Upper lobe of left lung (tissue), 6 donors: ENCODE measurements at regions not wholly inside any gene's neighbourhood (a gene's known extent, or its start where the extent isn't known, plus 50 kb on each side); places are given as distances from the start of the nearest gene placed in this dataset.

Experiments
- ATAC-seq, 2 donors: fragments of 200-7000 bp; cut with Tn5 transposase; one replicate each; pipeline ENCODE4 v1.9.1; 2022; ENCODE audit warnings: mild to moderate bottlenecking in 2 of 2, moderate library complexity in 2 of 2; ENCODE audit not compliant: low FRiP score in 2 of 2
- DNase-seq, 2 donors: peaks; one replicate each; pipeline ENCODE4 v3.0.0-alpha.2; 2019 to 2020
- H3K27ac ChIP-seq, 4 donors: fragments of 200-600 bp; sonication (generic); one replicate each; pipeline ENCODE4 v1.5.1; 2016 to 2019
- H3K27me3 ChIP-seq, 4 donors: fragments of 200-600 bp; sonication (generic); one replicate each; pipeline ENCODE4 v1.5.1; 2017 to 2019
- H3K36me3 ChIP-seq, 4 donors: fragments of 200-600 bp; sonication (generic); one replicate each; pipeline ENCODE4 v1.5.1; 2016 to 2019
- H3K4me1 ChIP-seq, 4 donors: fragments of 200-600 bp; sonication (generic); one replicate each; pipeline ENCODE4 v1.5.1; 2018 to 2019
- H3K4me3 ChIP-seq, 4 donors: fragments of 200-600 bp; sonication (generic); one replicate each; pipeline ENCODE4 v1.5.1; 2017 to 2019; ENCODE audit warnings: mild to moderate bottlenecking in 2 of 4, moderate library complexity in 1 of 4
- H3K9me3 ChIP-seq, 4 donors: fragments of 200-600 bp; sonication (generic); one replicate each; pipeline ENCODE4 v1.5.1; 2018 to 2019
- EP300 ChIP-seq, 4 donors: sonication (generic); formaldehyde crosslinking; IDR thresholded peaks; one replicate each; pipeline ENCODE4 v1.5.1; 2017; ENCODE audit warnings: antibody characterized with exemption in 4 of 4, control low read depth in 2 of 4
- POLR2A ChIP-seq, 4 donors: fragments of 450-650 bp; IDR thresholded peaks; one replicate each; pipeline ENCODE4 v1.5.1; 2016 to 2017; ENCODE audit warnings: antibody characterized with exemption in 4 of 4, mild to moderate bottlenecking in 2 of 4
- POLR2AphosphoS5 ChIP-seq, 2 donors: sonication (generic); formaldehyde crosslinking; IDR thresholded peaks; one replicate each; pipeline ENCODE4 v1.5.1; 2017; ENCODE audit warnings: antibody characterized with exemption in 2 of 2
- WGBS, 2 donors: methylation state at CpG; one replicate each; pipeline ENCODE4 v1.1.5; 2017 to 2018; 5-methylcytosine and 5-hydroxymethylcytosine counted together
- TF ChIP-seq, protein P1 (sequence below), 6 experiments: fragments of 450-650 bp in 4 of 6; fragments of 200-600 bp in 2 of 6; sonication (generic) in 2 of 6; IDR thresholded peaks; one replicate each; pipeline ENCODE4 v1.5.1; 2016 to 2019; ENCODE audit warnings: antibody characterized with exemption in 6 of 6
- donor health status: DM: no; HTN: no; CAD: no; lungs with moderate emphysema.
- donor health status: DM: no; HTN: yes; CAD: no; lungs with severe emphysema.

DNA sequence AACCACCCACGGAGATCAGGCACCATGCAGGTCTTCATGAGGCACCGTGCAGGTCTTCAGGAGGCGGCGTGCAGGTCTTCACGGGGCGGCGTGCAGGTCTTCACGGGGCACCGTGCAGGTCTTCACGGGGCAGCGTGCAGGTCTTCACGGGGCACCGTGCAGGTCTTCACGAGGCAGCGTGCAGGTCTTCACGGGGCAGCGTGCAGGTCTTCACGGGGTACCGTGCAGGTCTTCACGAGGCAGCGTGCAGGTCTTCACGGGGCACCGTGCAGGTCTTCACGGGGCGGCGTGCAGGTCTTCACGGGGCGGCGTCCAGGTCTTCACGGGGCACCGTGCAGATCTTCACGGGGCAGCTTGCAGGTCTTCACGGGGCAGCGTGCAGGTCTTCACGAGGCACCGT lies 350.4 kb upstream of the PKDCC start:
- 95% methylated on average over 16 to 33 of the region's 36 CpGs for WGBS, 2 donors
- H3K27me3 ChIP-seq, result no peaks in the 10 kb centered on the region
- no peaks in the 10 kb centered on the region for H3K36me3 ChIP-seq
- no peak overlapping the region for H3K27ac ChIP-seq
- DNase-seq (peak in 1 of 2 donors; percentile 60), ATAC-seq (no peak)
- no peaks in the 10 kb centered on the region for H3K9me3 ChIP-seq
- TF ChIP-seq POLR2A (IDR thresholded peaks at IDR 0.05) (no peak), EP300 (IDR thresholded peaks at IDR 0.05) (no peak), POLR2AphosphoS5 (IDR thresholded peaks at IDR 0.05) (no peak)
- TF ChIP-seq, protein P1, sequence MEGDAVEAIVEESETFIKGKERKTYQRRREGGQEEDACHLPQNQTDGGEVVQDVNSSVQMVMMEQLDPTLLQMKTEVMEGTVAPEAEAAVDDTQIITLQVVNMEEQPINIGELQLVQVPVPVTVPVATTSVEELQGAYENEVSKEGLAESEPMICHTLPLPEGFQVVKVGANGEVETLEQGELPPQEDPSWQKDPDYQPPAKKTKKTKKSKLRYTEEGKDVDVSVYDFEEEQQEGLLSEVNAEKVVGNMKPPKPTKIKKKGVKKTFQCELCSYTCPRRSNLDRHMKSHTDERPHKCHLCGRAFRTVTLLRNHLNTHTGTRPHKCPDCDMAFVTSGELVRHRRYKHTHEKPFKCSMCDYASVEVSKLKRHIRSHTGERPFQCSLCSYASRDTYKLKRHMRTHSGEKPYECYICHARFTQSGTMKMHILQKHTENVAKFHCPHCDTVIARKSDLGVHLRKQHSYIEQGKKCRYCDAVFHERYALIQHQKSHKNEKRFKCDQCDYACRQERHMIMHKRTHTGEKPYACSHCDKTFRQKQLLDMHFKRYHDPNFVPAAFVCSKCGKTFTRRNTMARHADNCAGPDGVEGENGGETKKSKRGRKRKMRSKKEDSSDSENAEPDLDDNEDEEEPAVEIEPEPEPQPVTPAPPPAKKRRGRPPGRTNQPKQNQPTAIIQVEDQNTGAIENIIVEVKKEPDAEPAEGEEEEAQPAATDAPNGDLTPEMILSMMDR (IDR thresholded peaks at IDR 0.05), result no peak
- H3K4me1 ChIP-seq, result no peaks in the 10 kb centered on the region
- H3K4me3 ChIP-seq, result no peak overlapping the region

DNA sequence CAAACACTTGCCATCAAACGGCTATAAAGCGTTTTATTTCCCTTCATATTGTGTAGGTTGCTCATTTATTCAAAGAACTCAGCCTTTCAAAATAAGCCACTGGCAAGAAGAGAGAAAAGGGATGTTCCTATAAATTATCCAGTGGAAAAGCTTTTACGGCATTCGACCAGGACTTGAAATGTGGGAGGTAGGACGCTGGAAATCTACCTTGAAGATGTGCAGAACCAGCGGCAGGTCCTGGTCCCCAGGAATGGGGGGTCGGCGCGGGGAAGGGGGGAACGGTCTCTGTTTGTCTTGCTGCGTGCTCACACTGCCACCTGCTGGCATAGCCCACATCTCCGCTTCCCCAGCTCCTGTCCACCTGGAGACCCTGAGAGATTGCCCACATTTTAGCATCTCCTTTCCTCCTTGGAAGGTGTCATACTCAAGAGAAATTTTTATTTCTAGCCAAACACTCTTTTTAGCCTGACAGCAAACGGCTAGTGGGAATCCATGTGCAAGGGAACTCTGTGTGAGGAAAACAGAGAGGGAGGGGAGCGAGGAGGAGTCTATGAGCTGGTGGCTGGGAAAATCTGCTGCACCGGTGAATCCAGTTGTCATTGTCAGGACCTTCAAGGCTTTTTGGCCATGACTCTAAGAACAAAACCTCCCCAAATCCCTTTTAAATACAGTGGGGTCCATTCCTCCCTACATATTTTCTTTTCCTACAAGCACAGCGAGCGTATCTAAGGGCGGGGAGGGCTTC lies 349.0 kb upstream of the PKDCC start:
- ATAC-seq, result peak in 1 of 2 donors; percentile 62
- Histone ChIP-seq H3K27ac (no peak overlapping the region), H3K4me3 (no peak overlapping the region), H3K36me3 (no peaks in the 10 kb centered on the region), H3K9me3 (no peaks in the 10 kb centered on the region), H3K4me1 (no peaks in the 10 kb centered on the region), H3K27me3 (no peaks in the 10 kb centered on the region)
- no peak for TF ChIP-seq EP300 (IDR thresholded peaks at IDR 0.05)
- TF ChIP-seq POLR2A (IDR thresholded peaks at IDR 0.05), result no peak
- TF ChIP-seq, protein P1 (IDR thresholded peaks at IDR 0.05), result peak in 5 of 6 experiments; percentile 31 to 55 (median 44)
- TF ChIP-seq POLR2AphosphoS5 (IDR thresholded peaks at IDR 0.05), result no peak
- peak in 1 of 2 donors; percentile 11 for DNase-seq
- 35 to 40% methylated on average over 18 of the region's 18 CpGs for WGBS, 2 donors

DNA sequence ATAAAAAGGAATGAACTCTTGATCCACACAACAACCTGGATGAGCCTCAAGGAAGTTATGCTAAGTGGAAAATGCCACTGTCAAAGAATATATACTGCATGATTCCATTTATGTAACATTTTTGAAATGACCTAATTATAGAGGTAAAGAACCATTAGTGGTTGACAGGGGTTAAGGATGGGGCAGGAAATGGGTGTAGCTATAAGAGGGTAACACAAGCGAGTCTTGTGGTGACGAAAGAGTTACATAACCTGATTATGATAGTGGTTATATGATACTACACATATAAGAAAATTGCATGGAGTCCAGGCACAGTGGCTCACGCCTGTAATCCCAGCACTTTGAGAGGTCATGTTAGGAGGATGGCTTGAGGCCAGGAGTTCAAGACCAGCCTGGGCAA lies 346.6 kb upstream of the PKDCC start:
- Histone ChIP-seq H3K27me3 (no peaks in the 10 kb centered on the region), H3K27ac (no peak overlapping the region), H3K4me1 (no peaks in the 10 kb centered on the region), H3K36me3 (no peaks in the 10 kb centered on the region), H3K4me3 (no peak overlapping the region), H3K9me3 (no peaks in the 10 kb centered on the region)
- no peak for DNase-seq
- no peak for ATAC-seq
- no peak for TF ChIP-seq POLR2AphosphoS5 (IDR thresholded peaks at IDR 0.05)
- TF ChIP-seq EP300 (IDR thresholded peaks at IDR 0.05), result no peak
- TF ChIP-seq, protein P1 (IDR thresholded peaks at IDR 0.05), result no peak
- 50 to 57% methylated on average over 3 of the region's 3 CpGs for WGBS, 2 donors

DNA sequence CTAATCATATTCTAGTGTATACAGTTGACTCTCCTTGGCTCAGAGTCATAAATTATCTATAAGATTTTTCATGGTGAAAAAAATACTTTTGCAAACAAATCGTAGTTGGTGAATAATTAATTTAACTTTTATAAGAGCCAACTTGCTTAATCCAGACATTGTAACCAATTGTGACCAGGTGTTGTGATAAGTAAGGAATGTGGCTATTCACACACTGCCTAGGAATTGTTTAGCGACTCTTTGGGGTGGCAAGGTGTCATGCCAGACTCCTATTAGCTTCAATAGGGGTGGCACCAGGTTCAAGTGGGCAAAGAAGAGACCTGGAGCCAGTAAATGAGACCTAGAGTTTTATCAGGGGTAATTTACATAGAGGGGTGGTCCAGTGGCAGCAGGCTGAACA lies 344.7 kb upstream of the PKDCC start:
- TF ChIP-seq POLR2AphosphoS5 (IDR thresholded peaks at IDR 0.05), result no peak
- no peak for TF ChIP-seq POLR2A (IDR thresholded peaks at IDR 0.05)
- no peak for TF ChIP-seq EP300 (IDR thresholded peaks at IDR 0.05)
- TF ChIP-seq, protein P1 (IDR thresholded peaks at IDR 0.05), result no peak
- DNase-seq (no peak), ATAC-seq (no peak)
- H3K9me3 ChIP-seq, result no peaks in the 10 kb centered on the region
- no peaks in the 10 kb centered on the region for H3K36me3 ChIP-seq
- WGBS, 2 donors, result 39 to 47% methylated on average over 2 of the region's 2 CpGs
- no peak overlapping the region for H3K27ac ChIP-seq
- no peak overlapping the region for H3K4me3 ChIP-seq
- H3K4me1 ChIP-seq, result no peaks in the 10 kb centered on the region
- H3K27me3 ChIP-seq, result no peaks in the 10 kb centered on the region

DNA sequence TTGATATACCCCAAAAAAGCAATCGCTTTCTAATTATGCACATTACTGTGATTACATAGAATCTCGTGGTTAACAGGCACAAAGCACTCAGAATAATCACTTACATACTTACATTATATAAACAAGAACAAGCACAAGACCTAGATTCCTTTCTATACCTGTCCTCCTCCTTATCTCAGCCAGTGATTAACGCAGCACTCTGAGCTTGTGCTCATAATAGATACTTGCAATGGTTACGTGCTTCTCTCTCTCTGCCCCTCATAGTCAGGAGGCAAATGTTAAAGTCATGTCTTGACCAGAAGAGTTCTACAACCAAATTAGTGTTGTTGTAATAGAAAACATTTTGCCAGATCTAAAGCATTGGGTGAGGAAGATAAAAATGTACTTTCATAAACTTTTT lies 342.2 kb upstream of the PKDCC start:
- Histone ChIP-seq H3K4me3 (no peak overlapping the region), H3K27me3 (no peaks in the 10 kb centered on the region), H3K27ac (no peak overlapping the region), H3K4me1 (no peaks in the 10 kb centered on the region), H3K9me3 (no peaks in the 10 kb centered on the region), H3K36me3 (no peaks in the 10 kb centered on the region)
- ATAC-seq, result no peak
- DNase-seq, result no peak
- TF ChIP-seq, protein P1 (IDR thresholded peaks at IDR 0.05), result no peak
- TF ChIP-seq EP300 (IDR thresholded peaks at IDR 0.05) (no peak), POLR2AphosphoS5 (IDR thresholded peaks at IDR 0.05) (no peak), POLR2A (IDR thresholded peaks at IDR 0.05) (no peak)
- 65 to 68% methylated on average over 4 of the region's 4 CpGs for WGBS, 2 donors
